HepG2 (cell line): ENCODE measurements at regions not wholly inside any gene's neighbourhood (a gene's known extent, or its start where the extent isn't known, plus 50 kb on each side); places are given as distances from the start of the nearest gene placed in this dataset.

Source experiments
- ATAC-seq: fragments of 200-7000 bp; cut with Tn5 transposase; 3 replicates; pipeline ENCODE4 v1.9.1; 2020; ENCODE audit warnings: mild to moderate bottlenecking, moderate library complexity
- BruUV-seq: library from RNA; stranded (reverse); fragments of 400-500 nt; replicated peaks from 2 replicates; lab custom pipeline; 2021; lab: Mats Ljungman, UMichigan
- CTCF ChIA-PET: fragments of 300-600 bp; formaldehyde crosslinking; extraction: SDS; loops from one replicate; lab custom pipeline; 2021; ENCODE audit warnings: low total read pairs, inconsistent platforms, low intra/inter-chr PET ratio; lab: Yijun Ruan, JAX
- POLR2A ChIA-PET: fragments of 350-600 bp; sonication (Branson Sonifier 250); formaldehyde crosslinking; loops from one replicate; lab custom pipeline; 2020; ENCODE audit warnings: antibody characterized with exemption, inconsistent platforms; lab: Yijun Ruan, JAX
- DNase-seq: peaks from one replicate; pipeline ENCODE4 v3.0.0-alpha.2; 2015; ENCODE audit warnings: low spot score
- FAIRE-seq: peaks from 3 replicates; lab custom pipeline; 2011; peaks lifted over from hg19 to GRCh38; lab: Jason Lieb, UNC
- H2AFZ ChIP-seq: one replicate; pipeline ENCODE4 v1.6.1; 2011; ENCODE audit warnings: low read length, inconsistent platforms
- H3K27ac ChIP-seq: fragments of 300-600 bp; 3 replicates; pipeline ENCODE4 v1.8.0; 2011; ENCODE audit warnings: mixed run types, mild to moderate bottlenecking, mixed read lengths, low read length, inconsistent platforms; ENCODE audit not compliant: insufficient read depth; ENCODE audit errors: extremely low read length
- H3K27me3 ChIP-seq, 2 experiments: fragments of 200-600 bp in 1 of 2; 2 replicates in 1 of 2; 3 replicates in 1 of 2; pipeline versions ENCODE4 v1.6.0 to v1.8.0; 2011; ENCODE audit warnings: low read length in 2 of 2, mild to moderate bottlenecking in 2 of 2, moderate library complexity in 2 of 2, inconsistent platforms in 1 of 2; ENCODE audit not compliant: insufficient read depth in 2 of 2, control insufficient read depth in 1 of 2
- H3K36me3 ChIP-seq, 2 experiments: fragments of 200-600 bp in 1 of 2; replicated peaks in 1 of 2; 2 replicates in 1 of 2; 3 replicates in 1 of 2; pipeline versions ENCODE4 v1.5.1 to v1.8.0; 2011; ENCODE audit warnings: low read length in 2 of 2, inconsistent platforms in 1 of 2; ENCODE audit not compliant: insufficient read depth in 2 of 2, control insufficient read depth in 1 of 2
- H3K4me1 ChIP-seq: 2 replicates; pipeline ENCODE4 v1.5.1; 2012; ENCODE audit warnings: low read length, inconsistent platforms; ENCODE audit not compliant: insufficient read depth
- H3K4me2 ChIP-seq: 2 replicates; pipeline ENCODE4 v1.6.0; 2011; ENCODE audit warnings: low read depth, low read length, inconsistent platforms
- H3K4me3 ChIP-seq, 3 experiments: fragments of 200-600 bp in 1 of 3; sonication (generic), shearing (Covaris generic) in 1 of 3; replicated peaks in 1 of 3; 2 replicates each; pipeline ENCODE4 v1.5.1; 2011 to 2016; ENCODE audit warnings: low read length in 3 of 3, inconsistent platforms in 2 of 3, low read depth in 2 of 3, mild to moderate bottlenecking in 2 of 3, control low read depth in 1 of 3, mixed read lengths in 1 of 3; ENCODE audit not compliant: insufficient read depth in 1 of 3
- H3K79me2 ChIP-seq: one replicate; pipeline ENCODE4 v1.6.1; 2011; ENCODE audit warnings: low read length, inconsistent platforms; ENCODE audit not compliant: insufficient read depth
- H3K9ac ChIP-seq: 2 replicates; pipeline ENCODE4 v1.6.0; 2011; ENCODE audit warnings: mild to moderate bottlenecking, low read depth, low read length, inconsistent platforms; ENCODE audit not compliant: insufficient read depth
- H3K9me3 ChIP-seq: 2 replicates; pipeline ENCODE4 v1.5.1; 2012; ENCODE audit warnings: mild to moderate bottlenecking, low read length
- H4K20me1 ChIP-seq: 2 replicates; pipeline ENCODE4 v1.6.0; 2011; ENCODE audit warnings: inconsistent platforms, mild to moderate bottlenecking, low read length, moderate library complexity; ENCODE audit not compliant: insufficient read depth
- CBX2 ChIP-seq, 2 experiments: fragments of 200-600 bp in 1 of 2; sonication (generic); formaldehyde crosslinking in 1 of 2; IDR thresholded peaks; 2 replicates each; pipeline versions ENCODE4 v1.7.0 to v1.8.1; 2018 to 2022; ENCODE audit warnings: low read depth in 2 of 2, low read length in 1 of 2, mild to moderate bottlenecking in 1 of 2, missing genetic modification reagents in 1 of 2
- ELF1 ChIP-seq: sonication (generic); formaldehyde crosslinking; IDR thresholded peaks from 2 replicates; pipeline ENCODE4 v1.4.0; 2020; ENCODE audit warnings: missing genetic modification reagents
- FOXA3 ChIP-seq: IDR thresholded peaks from 2 replicates; pipeline ENCODE4 v1.6.1; 2016; ENCODE audit warnings: missing genetic modification reagents, missing compliant biosample characterization
- FOXP1 ChIP-seq, 2 experiments: fragments of 450-650 bp in 1 of 2; IDR thresholded peaks; 2 replicates each; pipeline ENCODE4 v1.6.1; 2017 to 2018; ENCODE audit warnings: antibody characterized with exemption in 1 of 2
- HDAC2 ChIP-seq: sonication (generic); formaldehyde crosslinking; IDR thresholded peaks from 2 replicates; pipeline ENCODE4 v1.4.0; 2020; ENCODE audit warnings: missing genetic modification reagents
- MYNN ChIP-seq: sonication (generic); formaldehyde crosslinking; IDR thresholded peaks from 2 replicates; pipeline ENCODE4 v1.4.0; 2020; ENCODE audit warnings: mild to moderate bottlenecking, low read depth, missing genetic modification reagents
- NFE2 ChIP-seq: sonication (generic); formaldehyde crosslinking; IDR thresholded peaks from 2 replicates; pipeline ENCODE4 v1.4.0; 2020; ENCODE audit warnings: missing genetic modification reagents
- POGK ChIP-seq: sonication (generic); formaldehyde crosslinking; conservative IDR thresholded peaks from 2 replicates; pipeline ENCODE4 v1.8.0; 2022; ENCODE audit warnings: mild to moderate bottlenecking, moderate library complexity, missing genetic modification reagents
- RNF2 ChIP-seq: fragments of 450-650 bp; conservative IDR thresholded peaks from 2 replicates; pipeline ENCODE4 v1.6.1; 2016; ENCODE audit warnings: low read depth
- TEAD3 ChIP-seq: optimal IDR thresholded peaks from 2 replicates; pipeline ENCODE3; 2016; ENCODE audit warnings: borderline replicate concordance
- ZFX ChIP-seq: sonication (generic); formaldehyde crosslinking; IDR thresholded peaks from 2 replicates; pipeline ENCODE4 v1.4.0; 2020; ENCODE audit warnings: mild to moderate bottlenecking, low read depth, missing genetic modification reagents, moderate library complexity
- ZMAT3 ChIP-seq: sonication (generic); formaldehyde crosslinking; conservative IDR thresholded peaks from 2 replicates; pipeline ENCODE4 v1.7.0; 2021; ENCODE audit warnings: missing genetic modification reagents
- ZNF230 ChIP-seq: sonication (generic); formaldehyde crosslinking; IDR thresholded peaks from 2 replicates; pipeline ENCODE4 v1.4.0; 2020; ENCODE audit warnings: mild to moderate bottlenecking, missing genetic modification reagents
- ZNF33A ChIP-seq: sonication (generic); formaldehyde crosslinking; IDR thresholded peaks from 2 replicates; pipeline ENCODE4 v1.5.1; 2020; ENCODE audit warnings: missing genetic modification reagents, mild to moderate bottlenecking, moderate library complexity, borderline replicate concordance
- ZNF513 ChIP-seq: sonication (generic); formaldehyde crosslinking; conservative IDR thresholded peaks from 2 replicates; pipeline ENCODE4 v1.5.0; 2020; ENCODE audit warnings: missing genetic modification reagents
- ZNF552 ChIP-seq: sonication (generic); formaldehyde crosslinking; IDR thresholded peaks from 2 replicates; pipeline ENCODE4 v1.9.0; 2022; ENCODE audit warnings: missing genetic modification reagents, mild to moderate bottlenecking, borderline replicate concordance
- ZSCAN9 ChIP-seq: IDR thresholded peaks from 2 replicates; pipeline ENCODE4 v1.6.1; 2016; ENCODE audit warnings: borderline replicate concordance
- in situ Hi-C: cut with HindIII; loops from 2 replicates; pipeline ENCODE4 v1.10.0; 2017; ENCODE audit warnings: low pct_unique_long_range_greater_than_20kb; ENCODE audit not compliant: extremely low pct_ligation_motif_present
- intact Hi-C: fragments of 100-400 bp; cut with micrococcal nuclease; formaldehyde crosslinking; loops from one replicate; pipeline ENCODE4 v1.10.0; 2022; ENCODE audit not compliant: unreplicated experiment

- no TSS peak for BruUV-seq
- Histone ChIP-seq H3K4me3 (no peak overlapping the region), H3K27me3 (no peaks in the 10 kb centered on the region), H3K9ac (no peak overlapping the region), H3K4me2 (no peak overlapping the region), H4K20me1 (no peaks in the 10 kb centered on the region), H3K36me3 (no peaks in the 10 kb centered on the region), H3K27ac (no peak overlapping the region), H3K4me1 (no peaks in the 10 kb centered on the region), H3K79me2 (no peaks in the 10 kb centered on the region), H2AFZ (no peak overlapping the region), H3K9me3 (no peaks in the 10 kb centered on the region)
- intact Hi-C loops: no loop called here
- in situ Hi-C loops: no loop called here
- ChIA-PET POLR2A (no interaction called here), CTCF (no interaction called here)
- ATAC-seq (no peak), DNase-seq (no peak), FAIRE-seq (no peak)
- no peak for TF ChIP-seq TEAD3 (CRISPR knock-in tag)
- no peak for TF ChIP-seq NFE2
- no peak for TF ChIP-seq ELF1 (CRISPR knock-in tag)
- TF ChIP-seq MYNN: no peak
- no peak for TF ChIP-seq RNF2
- no peak for TF ChIP-seq ZFX (CRISPR knock-in tag)
- no peak for TF ChIP-seq ZNF552
- TF ChIP-seq ZNF230 (CRISPR knock-in tag): no peak
- no peak for TF ChIP-seq ZNF33A (CRISPR knock-in tag)
- TF ChIP-seq ZSCAN9 (CRISPR knock-in tag): no peak
- TF ChIP-seq ZMAT3: no peak
- no peak for TF ChIP-seq FOXA3 (CRISPR knock-in tag)
- TF ChIP-seq FOXP1 (IDR thresholded peaks at IDR 0.05): no peak
- no peak for TF ChIP-seq FOXP1 (CRISPR knock-in tag; IDR thresholded peaks at IDR 0.05)
- no peak for TF ChIP-seq ZNF513 (CRISPR knock-in tag)
- no peak for TF ChIP-seq POGK (CRISPR knock-in tag)
- no peak for TF ChIP-seq CBX2 (IDR thresholded peaks at IDR 0.05; ENCODE audit: low read depth, low read length)
- TF ChIP-seq CBX2 (CRISPR knock-in tag; IDR thresholded peaks at IDR 0.05; ENCODE audit: low read depth): no peak
- no peak for TF ChIP-seq HDAC2 (CRISPR knock-in tag)
Observed at GRCh38 chr13:67366533-67366932, 136.4 kb upstream of the PCDH9 start.
